GM19438 (cell line): ENCODE measurements at regions not wholly inside any gene's neighbourhood (a gene's known extent, or its start where the extent isn't known, plus 50 kb on each side); places are given as distances from the start of the nearest gene placed in this dataset.

ENCODE experiments used
- ATAC-seq: cut with Tn5 transposase; IDR thresholded peaks from one replicate; pipeline ENCODE4 v1.9.1; 2021; ENCODE audit warnings: low read depth; ENCODE audit not compliant: unreplicated experiment

- ATAC-seq: no peak
Observed at GRCh38 chr14:32018391-32019092, 58.6 kb upstream of the ARHGAP5 start.

- ATAC-seq: no peak
Observed at GRCh38 chr14:32019276-32019675, 57.8 kb upstream of the ARHGAP5 start.

GRCh38 chr14:32020882-32021281, 56.2 kb upstream of the ARHGAP5 start:
- no peak for ATAC-seq

- no peak for ATAC-seq
Observed at GRCh38 chr14:32021341-32021740, 55.8 kb upstream of the ARHGAP5 start.

GRCh38 chr14:32022525-32022924, 54.6 kb upstream of the ARHGAP5 start:
- ATAC-seq: no peak

GRCh38 chr14:32022938-32023466, 54.1 kb upstream of the ARHGAP5 start:
- no peak for ATAC-seq

- ATAC-seq: no peak
Observed at GRCh38 chr14:32023540-32023939, 53.6 kb upstream of the ARHGAP5 start.

GRCh38 chr14:32027255-32027939, 49.7 kb upstream of the ARHGAP5 start:
- ATAC-seq: no peak
